ENCODE measurements at regions not wholly inside any gene's neighbourhood (a gene's known extent, or its start where the extent isn't known, plus 50 kb on each side); places are given as distances from the start of the nearest gene placed in this dataset.

GRCh38 chr5:66362046-66362445 is 217.9 kb downstream of the SREK1 start:
- no peak overlapping the region for H3K4me3 ChIP-seq (ENCODE audit: low read depth, low read length)
- in situ Hi-C loops (cut with HindIII; ENCODE audit: low pct_ligation_motif_present, low sequenced_read_pairs) = no loop called here
- TF ChIP-seq CTCF (IDR thresholded peaks at IDR 0.05; ENCODE audit: low read depth, low read length, missing control alignments) = no peak
- no peaks in the 10 kb centered on the region for H3K36me3 ChIP-seq (replicated peaks)
- no peaks in the 10 kb centered on the region for H3K27me3 ChIP-seq (replicated peaks)
- DNase-seq = no peak
- no peak overlapping the region for H3K27ac ChIP-seq

DNA sequence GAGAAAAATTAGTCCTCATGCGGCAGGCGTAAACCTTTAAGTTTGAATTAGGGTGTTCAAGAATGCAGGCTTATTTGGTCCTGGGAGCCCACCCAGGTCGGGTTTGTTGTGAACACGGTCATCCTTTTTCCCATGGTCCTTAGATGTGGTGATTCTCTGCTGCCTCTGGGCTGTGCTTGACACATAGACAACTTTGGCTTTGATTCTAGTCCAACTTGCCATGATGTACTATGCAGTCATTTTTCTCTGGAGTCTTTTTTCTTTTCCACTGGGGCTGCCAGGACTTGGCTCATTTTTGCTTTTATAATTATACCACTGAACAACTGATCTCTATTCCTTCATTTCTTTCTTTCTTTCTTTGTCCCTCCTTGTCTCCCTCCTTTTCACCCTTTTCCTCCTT is 218.6 kb downstream of the SREK1 start:
- no peaks in the 10 kb centered on the region for H3K27me3 ChIP-seq (replicated peaks)
- H3K4me3 ChIP-seq (ENCODE audit: low read depth, low read length) = no peak overlapping the region
- no peaks in the 10 kb centered on the region for H3K36me3 ChIP-seq (replicated peaks)
- no peak for DNase-seq
- TF ChIP-seq CTCF (IDR thresholded peaks at IDR 0.05; ENCODE audit: low read depth, low read length, missing control alignments) = no peak
- H3K27ac ChIP-seq = no peak overlapping the region
- in situ Hi-C loops (cut with HindIII; ENCODE audit: low pct_ligation_motif_present, low sequenced_read_pairs) = no loop called here

DNA sequence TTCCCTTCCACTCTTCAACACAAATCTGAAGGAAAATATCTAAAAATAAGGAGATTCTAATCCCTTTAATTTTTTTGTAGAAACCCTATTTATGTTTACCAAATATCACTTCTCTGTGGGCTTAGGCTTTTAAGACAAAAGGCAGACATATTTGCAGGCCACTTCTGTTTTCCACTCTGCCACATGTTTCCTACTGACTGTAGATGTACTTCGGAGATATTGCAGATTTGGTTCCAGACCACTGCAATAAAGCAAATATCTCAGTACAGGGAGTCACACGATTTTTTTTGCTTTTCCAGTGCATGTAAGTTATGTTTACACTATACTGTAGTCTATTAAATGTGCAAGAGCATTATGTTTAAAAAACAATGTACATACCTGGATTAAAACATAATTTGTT is 219.0 kb downstream of the SREK1 start:
- DNase-seq = no peak
- in situ Hi-C loops (cut with HindIII; ENCODE audit: low pct_ligation_motif_present, low sequenced_read_pairs) = no loop called here
- no peak overlapping the region for H3K4me3 ChIP-seq (ENCODE audit: low read depth, low read length)

DNA sequence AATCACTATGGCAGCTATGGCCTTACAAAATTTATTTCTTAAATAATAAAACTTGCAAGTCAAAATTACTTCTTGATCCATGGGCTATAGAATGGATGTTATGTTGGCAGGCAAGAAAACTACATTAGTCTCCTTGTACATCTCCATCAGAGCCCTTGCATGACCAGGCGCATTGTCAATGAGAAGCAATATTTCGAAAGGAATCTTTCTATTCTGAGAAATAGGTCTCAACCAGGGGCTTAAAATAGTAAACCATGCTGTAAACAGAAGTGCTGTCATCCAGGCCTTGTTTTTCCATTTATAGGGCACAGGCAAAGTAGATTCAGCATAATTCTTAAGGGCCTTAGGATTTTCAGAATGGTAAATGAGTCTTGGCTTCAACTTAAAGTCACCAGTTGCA is 220.1 kb downstream of the SREK1 start:
- H3K4me3 ChIP-seq (ENCODE audit: low read depth, low read length) = no peak overlapping the region
- in situ Hi-C loops (cut with HindIII; ENCODE audit: low pct_ligation_motif_present, low sequenced_read_pairs) = no loop called here
- DNase-seq = no peak
- no peak overlapping the region for H3K27ac ChIP-seq
- H3K27me3 ChIP-seq (replicated peaks) = no peaks in the 10 kb centered on the region
- no peaks in the 10 kb centered on the region for H3K36me3 ChIP-seq (replicated peaks)
- TF ChIP-seq CTCF (IDR thresholded peaks at IDR 0.05; ENCODE audit: low read depth, low read length, missing control alignments) = no peak

More for the DNA sequence above, 219.0 kb downstream of the SREK1 start:
- Histone ChIP-seq H3K36me3 (replicated peaks) (no peaks in the 10 kb centered on the region), H3K27me3 (replicated peaks) (no peaks in the 10 kb centered on the region), H3K27ac (no peak overlapping the region)
- no peak for TF ChIP-seq CTCF (IDR thresholded peaks at IDR 0.05; ENCODE audit: low read depth, low read length, missing control alignments)

- DNase-seq = no peak
- TF ChIP-seq CTCF (IDR thresholded peaks at IDR 0.05; ENCODE audit: low read depth, low read length, missing control alignments) = no peak
- in situ Hi-C loops (cut with HindIII; ENCODE audit: low pct_ligation_motif_present, low sequenced_read_pairs) = no loop called here
Measured at GRCh38 chr5:66365981-66366380, 221.9 kb downstream of the SREK1 start.

DNA sequence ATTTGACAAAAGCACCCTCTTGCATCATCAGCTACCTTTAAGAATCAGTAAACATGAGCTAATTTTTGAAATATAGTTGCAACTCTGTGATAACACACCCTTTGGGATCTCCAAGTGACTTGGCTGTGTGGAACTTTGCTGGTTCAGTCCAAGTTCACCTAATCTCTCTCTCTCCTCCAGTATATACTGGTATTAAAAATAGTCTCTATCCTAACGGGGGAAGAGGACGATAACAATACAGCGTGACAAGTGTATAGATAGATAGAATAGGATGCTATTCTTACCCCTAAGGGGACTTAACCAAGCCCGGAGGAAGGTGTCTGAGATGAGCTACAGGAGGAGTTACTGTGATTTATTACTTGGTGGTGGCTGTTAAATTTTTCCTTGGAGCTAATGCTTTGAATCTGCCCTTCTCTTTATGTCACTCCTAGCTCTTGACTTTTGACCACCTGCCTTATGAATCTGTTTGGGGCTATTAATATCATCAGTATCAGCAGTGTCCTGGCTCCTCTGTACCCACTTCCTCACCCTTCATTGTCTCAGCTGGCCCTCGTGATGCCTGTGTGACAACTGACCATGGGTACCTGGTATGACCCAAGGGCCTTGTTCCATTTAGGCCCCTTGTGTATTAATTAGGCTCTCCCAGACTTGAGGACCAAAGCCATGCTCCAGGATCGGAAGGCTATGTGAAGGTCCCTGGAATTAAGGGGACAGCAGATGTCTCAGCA is 223.9 kb downstream of the SREK1 start:
- H3K27ac ChIP-seq = no peak overlapping the region
- in situ Hi-C loops (cut with HindIII; ENCODE audit: low pct_ligation_motif_present, low sequenced_read_pairs) = no loop called here
- no peak overlapping the region for H3K4me3 ChIP-seq (ENCODE audit: low read depth, low read length)
- H3K27me3 ChIP-seq (replicated peaks) = no peaks in the 10 kb centered on the region
- no peak for DNase-seq
- TF ChIP-seq CTCF (IDR thresholded peaks at IDR 0.05; ENCODE audit: low read depth, low read length, missing control alignments) = no peak
- no peaks in the 10 kb centered on the region for H3K36me3 ChIP-seq (replicated peaks)

More at GRCh38 chr5:66365981-66366380, 221.9 kb downstream of the SREK1 start:
- Histone ChIP-seq H3K27ac (no peak overlapping the region), H3K36me3 (replicated peaks) (no peaks in the 10 kb centered on the region), H3K4me3 (ENCODE audit: low read depth, low read length) (no peak overlapping the region), H3K27me3 (replicated peaks) (no peaks in the 10 kb centered on the region)
